ENCODE measurements at regions not wholly inside any gene's neighbourhood (a gene's known extent, or its start where the extent isn't known, plus 50 kb on each side); places are given as distances from the start of the nearest gene placed in this dataset.

DNA sequence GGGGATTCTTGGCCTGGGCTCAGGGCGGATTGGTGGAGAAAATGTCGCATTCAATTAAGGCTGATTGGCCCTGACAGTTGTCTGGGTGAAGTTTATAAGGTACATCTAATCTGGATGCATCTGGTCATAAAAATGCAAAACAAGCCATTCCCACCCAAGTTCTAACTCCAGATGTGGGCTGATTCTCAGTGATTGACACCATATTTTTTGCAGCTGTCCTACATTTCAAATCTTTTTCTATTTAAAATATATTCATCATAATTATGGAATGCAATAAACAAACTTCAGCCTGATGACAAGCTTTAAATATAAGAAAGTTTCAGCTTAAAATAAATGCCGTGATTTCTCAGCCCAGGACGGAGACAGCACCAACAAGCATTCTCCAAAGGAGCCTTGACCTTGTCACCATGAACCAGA, 146.4 kb upstream of the SMIM23 start:
- intact Hi-C loops (cut with micrococcal nuclease), result no loop called here
- H3K18ac ChIP-seq (ENCODE audit: low read depth, low read length), result no peak overlapping the region
- H4K20me1 ChIP-seq (ENCODE audit: insufficient read depth, low read length), result no peaks in the 10 kb centered on the region
- POLR2A ChIA-PET (ENCODE audit: unreplicated experiment), result no interaction called here
- no peak overlapping the region for H3K56ac ChIP-seq (ENCODE audit: extremely low read depth, insufficient read depth, low read length)
- no peak overlapping the region for H2BK15ac ChIP-seq (ENCODE audit: low read depth, low read length)
- H2BK20ac ChIP-seq (ENCODE audit: low read depth, low read length), result no peak overlapping the region
- no peak overlapping the region for H3K4me2 ChIP-seq (ENCODE audit: low read depth, low read length)
- DNase-seq (no peak), ATAC-seq (ENCODE audit: low read depth) (no peak)
- no peak overlapping the region for H4K5ac ChIP-seq (ENCODE audit: low read depth, low read length)
- peaks cover 10% of the 10 kb centered on the region for H3K27me3 ChIP-seq (ENCODE audit: control insufficient read depth, insufficient read depth, low read length)
- CTCF ChIA-PET, result interaction anchor here (0.7 kb wide), 1 partner anchor 9 kb away, joined by 4 read pairs; no protein-coding TSS in a partner anchor
- H3K4me3 ChIP-seq (ENCODE audit: insufficient read depth, low read depth, low read length), result no peak overlapping the region
- no peaks in the 10 kb centered on the region; the same call in 1 of the 2 replicates for H3K9me1 ChIP-seq (ENCODE audit: insufficient read depth, low read length)
- H2AK9ac ChIP-seq (replicated peaks; ENCODE audit: low read depth, low read length, poor library complexity), result no peak overlapping the region
- no peak overlapping the region for H3K4ac ChIP-seq (ENCODE audit: low read depth, low read length)
- H2AFZ ChIP-seq (replicated peaks; ENCODE audit: low read length, poor library complexity), result no peak overlapping the region
- no peak overlapping the region for H3K9ac ChIP-seq (ENCODE audit: low read depth, low read length)
- dilution Hi-C loops (cut with HindIII; ENCODE audit: low sequenced_read_pairs, unreplicated experiment), result no loop called here
- no peak overlapping the region for H3K27ac ChIP-seq (ENCODE audit: insufficient read depth, low read length)
- no peak for TF ChIP-seq CEBPB (IDR thresholded peaks at IDR 0.05; ENCODE audit: low read depth, low read length)
- TF ChIP-seq RAD21 (IDR thresholded peaks at IDR 0.05; ENCODE audit: low read length), result no peak
- no peak for TF ChIP-seq BHLHE40 (IDR thresholded peaks at IDR 0.05; ENCODE audit: low read depth, low read length)
- no peak for TF ChIP-seq SMC3 (IDR thresholded peaks at IDR 0.05; ENCODE audit: low read depth, low read length)
- no peak for TF ChIP-seq RCOR1 (IDR thresholded peaks at IDR 0.05; ENCODE audit: insufficient replicate concordance, low read length)
- TF ChIP-seq MAFK (IDR thresholded peaks at IDR 0.05; ENCODE audit: low read depth, low read length), result no peak
- TF ChIP-seq CHD1 (IDR thresholded peaks at IDR 0.05; ENCODE audit: low read depth, low read length), result no peak
- TF ChIP-seq, protein P1, sequence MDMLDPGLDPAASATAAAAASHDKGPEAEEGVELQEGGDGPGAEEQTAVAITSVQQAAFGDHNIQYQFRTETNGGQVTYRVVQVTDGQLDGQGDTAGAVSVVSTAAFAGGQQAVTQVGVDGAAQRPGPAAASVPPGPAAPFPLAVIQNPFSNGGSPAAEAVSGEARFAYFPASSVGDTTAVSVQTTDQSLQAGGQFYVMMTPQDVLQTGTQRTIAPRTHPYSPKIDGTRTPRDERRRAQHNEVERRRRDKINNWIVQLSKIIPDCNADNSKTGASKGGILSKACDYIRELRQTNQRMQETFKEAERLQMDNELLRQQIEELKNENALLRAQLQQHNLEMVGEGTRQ (IDR thresholded peaks at IDR 0.05; ENCODE audit: low read depth, low read length), result no peak
- no peak for TF ChIP-seq POLR2A (IDR thresholded peaks at IDR 0.05; ENCODE audit: low read depth, low read length)
- TF ChIP-seq FOS (IDR thresholded peaks at IDR 0.05; ENCODE audit: low read depth, low read length), result no peak
- TF ChIP-seq RFX5 (IDR thresholded peaks at IDR 0.05; ENCODE audit: low read depth, low read length), result no peak
- WGBS, 2 experiments (ENCODE audit: extremely low coverage in 2 of 2, insufficient read length in 1 of 2), result no CpG with 5 or more reads among the region's 4 CpGs
- H3K4me1 ChIP-seq (ENCODE audit: control insufficient read depth, insufficient read depth, low read length), result no peaks in the 10 kb centered on the region
- no peak overlapping the region for H2BK120ac ChIP-seq (ENCODE audit: low read depth, low read length)
- no peak overlapping the region for H4K91ac ChIP-seq (ENCODE audit: insufficient read depth, low read depth, low read length)
- no peak overlapping the region for H3K14ac ChIP-seq (replicated peaks; ENCODE audit: low read depth, low read length)
- no TSS peak for BruUV-seq (replicated peaks)
- H3K9me3 ChIP-seq (ENCODE audit: control insufficient read depth, insufficient read depth, low read length), result no peaks in the 10 kb centered on the region
- no peak overlapping the region for H2AK5ac ChIP-seq (ENCODE audit: low read depth, low read length)
- no peak overlapping the region for H4K8ac ChIP-seq (ENCODE audit: low read depth in 2 of 2, low read length in 2 of 2)
- H3K36me3 ChIP-seq (ENCODE audit: control insufficient read depth, insufficient read depth, low read length), result no peaks in the 10 kb centered on the region
- in situ Hi-C loops (cut with MboI; ENCODE audit: low sequenced_read_pairs), result no loop called here
- no peak overlapping the region for H2BK5ac ChIP-seq (ENCODE audit: low read depth, low read length, poor library complexity, severe bottlenecking)
- no peak overlapping the region for H3K23ac ChIP-seq (ENCODE audit: low read depth, low read length)
- H3K79me1 ChIP-seq (ENCODE audit: low read depth in 1 of 2, low read length in 2 of 2), result no peaks in the 10 kb centered on the region
